Smooth muscle cell (in vitro differentiated cells): ENCODE measurements at regions not wholly inside any gene's neighbourhood (a gene's known extent, or its start where the extent isn't known, plus 50 kb on each side); places are given as distances from the start of the nearest gene placed in this dataset.

Experiments used
- DNase-seq: peaks from one replicate; lab custom pipeline; 2025; ENCODE audit not compliant: unreplicated experiment; lab: John Stamatoyannopoulos, UW
- H2AFZ ChIP-seq: fragments of 200-600 bp; sonication (generic); 2 replicates; pipeline ENCODE4 v1.6.0; 2016; ENCODE audit warnings: antibody characterized with exemption, low read depth, mild to moderate bottlenecking
- H3F3A ChIP-seq: fragments of 200-600 bp; sonication (generic); 2 replicates; pipeline ENCODE4 v1.6.0; 2017; ENCODE audit warnings: antibody characterized with exemption, low read depth
- H3K27ac ChIP-seq: fragments of 200-600 bp; sonication (generic); 2 replicates; pipeline ENCODE4 v1.5.1; 2016; ENCODE audit warnings: low read depth, mild to moderate bottlenecking
- H3K27me3 ChIP-seq: fragments of 200-600 bp; sonication (generic); 2 replicates; pipeline ENCODE4 v1.6.1; 2016; ENCODE audit warnings: low read depth, mild to moderate bottlenecking
- H3K36me3 ChIP-seq: fragments of 200-600 bp; sonication (generic); 2 replicates; pipeline ENCODE4 v1.5.1; 2016; ENCODE audit warnings: low read depth
- H3K4me1 ChIP-seq: fragments of 200-600 bp; sonication (generic); 2 replicates; pipeline ENCODE4 v1.5.1; 2016; ENCODE audit warnings: low read depth
- H3K4me2 ChIP-seq: fragments of 200-600 bp; sonication (generic); 2 replicates; pipeline ENCODE4 v1.6.0; 2016; ENCODE audit warnings: mild to moderate bottlenecking
- H3K4me3 ChIP-seq: fragments of 200-600 bp; sonication (generic); 2 replicates; pipeline ENCODE4 v1.5.1; 2016; ENCODE audit warnings: mild to moderate bottlenecking
- H3K79me2 ChIP-seq: fragments of 200-600 bp; sonication (generic); 2 replicates; pipeline ENCODE4 v1.6.0; 2016; ENCODE audit warnings: low read depth, mild to moderate bottlenecking
- H3K9ac ChIP-seq: fragments of 200-600 bp; sonication (generic); 2 replicates; pipeline ENCODE4 v1.6.0; 2016; ENCODE audit warnings: low read depth
- H3K9me3 ChIP-seq: fragments of 200-600 bp; sonication (generic); replicated peaks from 2 replicates; pipeline ENCODE4 v1.5.1; 2016; ENCODE audit warnings: low read depth
- H4K20me1 ChIP-seq: fragments of 200-600 bp; sonication (generic); 2 replicates; pipeline ENCODE4 v1.6.0; 2016; ENCODE audit warnings: low read depth
- WGBS: methylation state at CpG from one replicate; pipeline ENCODE4 v1.1.7; 2016; ENCODE audit warnings: low lambda C conversion rate; 5-methylcytosine and 5-hydroxymethylcytosine counted together
- TF ChIP-seq, protein P1 (sequence below): fragments of 200-600 bp; sonication (generic); IDR thresholded peaks from 2 replicates; pipeline ENCODE4 v1.5.1; 2017; ENCODE audit warnings: borderline replicate concordance, mild to moderate bottlenecking, antibody characterized with exemption; ENCODE audit not compliant: insufficient read depth, poor library complexity, severe bottlenecking

DNA sequence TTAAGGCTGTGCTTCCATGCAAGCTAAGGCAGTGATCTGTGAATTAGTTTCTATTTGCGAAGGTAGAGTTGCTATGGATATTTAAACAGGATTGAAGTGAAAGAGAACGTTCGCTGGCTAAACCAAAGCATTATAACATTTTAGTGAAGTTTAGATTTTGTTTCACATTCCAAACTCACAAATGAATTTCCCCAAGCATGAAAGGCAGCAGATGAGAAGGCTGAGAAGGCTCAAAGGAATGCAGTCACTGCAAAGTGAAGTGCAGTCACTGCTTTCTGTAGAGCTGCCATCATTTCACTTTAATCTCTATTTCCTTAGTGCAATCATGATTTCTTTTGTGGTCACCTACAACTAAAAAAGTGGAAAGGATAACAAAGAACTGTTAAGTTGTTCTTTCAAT, 334.7 kb upstream of the NR3C2 start:
- Histone ChIP-seq H4K20me1 (no peaks in the 10 kb centered on the region), H3K27me3 (no peaks in the 10 kb centered on the region), H3K4me3 (no peak overlapping the region), H3K4me1 (no peaks in the 10 kb centered on the region), H2AFZ (no peak overlapping the region), H3K79me2 (no peaks in the 10 kb centered on the region), H3K4me2 (peak overlapping the region; percentile 60), H3F3A (no peaks in the 10 kb centered on the region), H3K9me3 (no peaks in the 10 kb centered on the region), H3K36me3 (no peaks in the 10 kb centered on the region), H3K9ac (no peak overlapping the region), H3K27ac (peak overlapping the region; percentile 5)
- no peak for DNase-seq
- TF ChIP-seq, protein P1, sequence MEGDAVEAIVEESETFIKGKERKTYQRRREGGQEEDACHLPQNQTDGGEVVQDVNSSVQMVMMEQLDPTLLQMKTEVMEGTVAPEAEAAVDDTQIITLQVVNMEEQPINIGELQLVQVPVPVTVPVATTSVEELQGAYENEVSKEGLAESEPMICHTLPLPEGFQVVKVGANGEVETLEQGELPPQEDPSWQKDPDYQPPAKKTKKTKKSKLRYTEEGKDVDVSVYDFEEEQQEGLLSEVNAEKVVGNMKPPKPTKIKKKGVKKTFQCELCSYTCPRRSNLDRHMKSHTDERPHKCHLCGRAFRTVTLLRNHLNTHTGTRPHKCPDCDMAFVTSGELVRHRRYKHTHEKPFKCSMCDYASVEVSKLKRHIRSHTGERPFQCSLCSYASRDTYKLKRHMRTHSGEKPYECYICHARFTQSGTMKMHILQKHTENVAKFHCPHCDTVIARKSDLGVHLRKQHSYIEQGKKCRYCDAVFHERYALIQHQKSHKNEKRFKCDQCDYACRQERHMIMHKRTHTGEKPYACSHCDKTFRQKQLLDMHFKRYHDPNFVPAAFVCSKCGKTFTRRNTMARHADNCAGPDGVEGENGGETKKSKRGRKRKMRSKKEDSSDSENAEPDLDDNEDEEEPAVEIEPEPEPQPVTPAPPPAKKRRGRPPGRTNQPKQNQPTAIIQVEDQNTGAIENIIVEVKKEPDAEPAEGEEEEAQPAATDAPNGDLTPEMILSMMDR = no peak
- WGBS = 48% methylated on average over 3 of the region's 3 CpGs

DNA sequence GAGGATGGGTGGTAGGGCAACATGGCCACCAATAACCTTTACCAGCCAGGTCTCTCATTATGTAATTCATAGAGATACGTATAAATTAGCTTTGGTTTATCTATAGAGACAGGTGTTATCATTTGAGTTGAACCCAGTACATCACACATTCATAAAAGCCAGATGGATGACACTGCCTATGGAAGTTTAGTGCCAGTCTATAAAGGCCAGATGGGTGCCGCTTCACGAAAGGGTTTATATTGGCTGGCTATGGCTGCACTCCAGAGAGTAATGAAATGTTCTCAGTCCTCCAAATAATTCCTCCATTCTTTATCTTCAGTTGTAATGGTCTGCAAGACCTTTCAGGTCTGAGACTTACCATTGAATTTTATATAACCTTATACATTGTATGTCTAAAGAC, 331.9 kb upstream of the NR3C2 start:
- WGBS = 91% methylated on average over 3 of the region's 3 CpGs
- Histone ChIP-seq H3K9ac (no peak overlapping the region), H3K9me3 (no peaks in the 10 kb centered on the region), H3K4me3 (no peak overlapping the region), H3K27ac (no peak overlapping the region), H3K27me3 (no peaks in the 10 kb centered on the region), H3K36me3 (no peaks in the 10 kb centered on the region), H3K4me2 (no peak overlapping the region), H3K79me2 (no peaks in the 10 kb centered on the region), H3F3A (no peaks in the 10 kb centered on the region), H3K4me1 (no peaks in the 10 kb centered on the region), H4K20me1 (no peaks in the 10 kb centered on the region), H2AFZ (no peak overlapping the region)
- no peak for DNase-seq
- TF ChIP-seq, protein P1 = no peak

DNA sequence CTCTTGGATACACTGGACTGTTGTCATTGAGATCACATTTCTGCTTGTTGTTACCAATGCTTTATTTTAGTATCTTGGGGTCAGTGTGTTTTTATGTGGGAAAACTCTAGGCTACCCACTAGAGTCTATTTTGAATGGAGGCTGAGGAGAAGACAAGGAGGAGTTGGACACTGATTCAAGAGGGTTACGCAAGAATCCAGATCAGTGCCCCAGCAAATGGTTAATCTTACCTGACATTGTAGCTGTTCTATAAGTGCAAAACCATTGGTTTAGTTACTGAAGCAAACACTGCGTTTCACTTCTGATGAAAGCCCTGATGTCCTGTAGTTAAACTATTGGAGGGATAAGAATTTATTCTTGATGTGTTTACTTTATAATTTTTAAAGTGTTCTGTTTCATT, 331.1 kb upstream of the NR3C2 start:
- Histone ChIP-seq H3K36me3 (no peaks in the 10 kb centered on the region), H3K9me3 (no peaks in the 10 kb centered on the region), H3F3A (no peaks in the 10 kb centered on the region), H3K27me3 (no peaks in the 10 kb centered on the region), H4K20me1 (no peaks in the 10 kb centered on the region), H3K4me3 (no peak overlapping the region), H3K9ac (no peak overlapping the region), H3K27ac (no peak overlapping the region), H3K79me2 (no peaks in the 10 kb centered on the region), H2AFZ (no peak overlapping the region), H3K4me1 (no peaks in the 10 kb centered on the region), H3K4me2 (no peak overlapping the region)
- TF ChIP-seq, protein P1 = no peak
- DNase-seq = no peak
- WGBS = 96% methylated on average over 2 of the region's 2 CpGs

DNA sequence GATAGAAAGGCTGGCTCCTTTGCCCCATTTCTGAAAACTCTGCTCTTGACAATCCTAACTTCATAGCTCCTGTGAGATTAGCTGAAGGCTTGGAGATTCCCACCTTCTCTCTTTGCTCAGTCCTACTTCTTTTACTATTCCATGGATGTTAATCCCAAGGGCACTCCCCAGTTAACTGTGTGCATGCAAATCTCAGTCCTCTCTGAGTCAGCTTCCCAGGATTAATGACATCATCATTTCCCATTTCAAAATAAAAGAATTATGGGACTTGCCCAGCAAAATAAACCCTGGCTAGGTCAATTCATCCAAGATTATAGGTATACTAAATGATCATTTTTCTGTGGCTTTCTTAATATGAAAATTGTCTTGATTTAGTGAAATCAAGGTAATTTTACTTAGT, 328.6 kb upstream of the NR3C2 start:
- Histone ChIP-seq H3K4me1 (no peaks in the 10 kb centered on the region), H3K36me3 (no peaks in the 10 kb centered on the region), H3K27me3 (no peaks in the 10 kb centered on the region), H3K4me3 (no peak overlapping the region), H3F3A (no peaks in the 10 kb centered on the region), H3K4me2 (no peak overlapping the region), H4K20me1 (no peaks in the 10 kb centered on the region), H3K79me2 (no peaks in the 10 kb centered on the region), H3K9me3 (no peaks in the 10 kb centered on the region), H3K9ac (no peak overlapping the region), H3K27ac (no peak overlapping the region), H2AFZ (no peak overlapping the region)
- no peak for DNase-seq
- TF ChIP-seq, protein P1 = no peak
